HepG2 (cell line): ENCODE measurements at regions not wholly inside any gene's neighbourhood (a gene's known extent, or its start where the extent isn't known, plus 50 kb on each side); places are given as distances from the start of the nearest gene placed in this dataset.

Experiments used
- ATAC-seq: fragments of 200-7000 bp; cut with Tn5 transposase; 3 replicates; pipeline ENCODE4 v1.9.1; 2020; ENCODE audit warnings: mild to moderate bottlenecking, moderate library complexity
- BruUV-seq: library from RNA; stranded (reverse); fragments of 400-500 nt; replicated peaks from 2 replicates; lab custom pipeline; 2021; lab: Mats Ljungman, UMichigan
- CTCF ChIA-PET: fragments of 300-600 bp; formaldehyde crosslinking; extraction: SDS; loops from one replicate; lab custom pipeline; 2021; ENCODE audit warnings: low total read pairs, inconsistent platforms, low intra/inter-chr PET ratio; lab: Yijun Ruan, JAX
- POLR2A ChIA-PET: fragments of 350-600 bp; sonication (Branson Sonifier 250); formaldehyde crosslinking; loops from one replicate; lab custom pipeline; 2020; ENCODE audit warnings: antibody characterized with exemption, inconsistent platforms; lab: Yijun Ruan, JAX
- DNase-seq: peaks from one replicate; pipeline ENCODE4 v3.0.0-alpha.2; 2015; ENCODE audit warnings: low spot score
- FAIRE-seq: peaks from 3 replicates; lab custom pipeline; 2011; peaks lifted over from hg19 to GRCh38; lab: Jason Lieb, UNC
- H2AFZ ChIP-seq: one replicate; pipeline ENCODE4 v1.6.1; 2011; ENCODE audit warnings: low read length, inconsistent platforms
- H3K27ac ChIP-seq: fragments of 300-600 bp; 3 replicates; pipeline ENCODE4 v1.8.0; 2011; ENCODE audit warnings: mixed run types, mild to moderate bottlenecking, mixed read lengths, low read length, inconsistent platforms; ENCODE audit not compliant: insufficient read depth; ENCODE audit errors: extremely low read length
- H3K27me3 ChIP-seq, 2 experiments: fragments of 200-600 bp in 1 of 2; 2 replicates in 1 of 2; 3 replicates in 1 of 2; pipeline versions ENCODE4 v1.6.0 to v1.8.0; 2011; ENCODE audit warnings: low read length in 2 of 2, mild to moderate bottlenecking in 2 of 2, moderate library complexity in 2 of 2, inconsistent platforms in 1 of 2; ENCODE audit not compliant: insufficient read depth in 2 of 2, control insufficient read depth in 1 of 2
- H3K36me3 ChIP-seq, 2 experiments: fragments of 200-600 bp in 1 of 2; replicated peaks in 1 of 2; 2 replicates in 1 of 2; 3 replicates in 1 of 2; pipeline versions ENCODE4 v1.5.1 to v1.8.0; 2011; ENCODE audit warnings: low read length in 2 of 2, inconsistent platforms in 1 of 2; ENCODE audit not compliant: insufficient read depth in 2 of 2, control insufficient read depth in 1 of 2
- H3K4me1 ChIP-seq: 2 replicates; pipeline ENCODE4 v1.5.1; 2012; ENCODE audit warnings: low read length, inconsistent platforms; ENCODE audit not compliant: insufficient read depth
- H3K4me2 ChIP-seq: 2 replicates; pipeline ENCODE4 v1.6.0; 2011; ENCODE audit warnings: low read depth, low read length, inconsistent platforms
- H3K4me3 ChIP-seq, 3 experiments: fragments of 200-600 bp in 1 of 3; sonication (generic), shearing (Covaris generic) in 1 of 3; replicated peaks in 1 of 3; 2 replicates each; pipeline ENCODE4 v1.5.1; 2011 to 2016; ENCODE audit warnings: low read length in 3 of 3, inconsistent platforms in 2 of 3, low read depth in 2 of 3, mild to moderate bottlenecking in 2 of 3, control low read depth in 1 of 3, mixed read lengths in 1 of 3; ENCODE audit not compliant: insufficient read depth in 1 of 3
- H3K79me2 ChIP-seq: one replicate; pipeline ENCODE4 v1.6.1; 2011; ENCODE audit warnings: low read length, inconsistent platforms; ENCODE audit not compliant: insufficient read depth
- H3K9ac ChIP-seq: 2 replicates; pipeline ENCODE4 v1.6.0; 2011; ENCODE audit warnings: mild to moderate bottlenecking, low read depth, low read length, inconsistent platforms; ENCODE audit not compliant: insufficient read depth
- H3K9me3 ChIP-seq: 2 replicates; pipeline ENCODE4 v1.5.1; 2012; ENCODE audit warnings: mild to moderate bottlenecking, low read length
- H4K20me1 ChIP-seq: 2 replicates; pipeline ENCODE4 v1.6.0; 2011; ENCODE audit warnings: inconsistent platforms, mild to moderate bottlenecking, low read length, moderate library complexity; ENCODE audit not compliant: insufficient read depth
- CEBPG ChIP-seq: IDR thresholded peaks from 2 replicates; pipeline ENCODE4 v1.6.1; 2016
- CREB1 ChIP-seq, 2 experiments: fragments of 450-650 bp in 1 of 2; IDR thresholded peaks; 2 replicates each; pipeline ENCODE4 v1.6.1; 2016 to 2017; ENCODE audit warnings: control low read depth in 1 of 2, mild to moderate bottlenecking in 1 of 2, missing compliant biosample characterization in 1 of 2, missing genetic modification characterization in 1 of 2
- PCBP2 ChIP-seq: fragments of 200-400 bp; formaldehyde crosslinking; optimal IDR thresholded peaks from 2 replicates; pipeline ENCODE3; 2018; ENCODE audit warnings: low read length, low read depth; ENCODE audit not compliant: poor library complexity, severe bottlenecking
- RORA ChIP-seq: sonication (generic); formaldehyde crosslinking; IDR thresholded peaks from 2 replicates; pipeline ENCODE4 v1.5.0; 2020; ENCODE audit warnings: mild to moderate bottlenecking, missing genetic modification reagents, moderate library complexity
- ZNF644 ChIP-seq: IDR thresholded peaks from 2 replicates; pipeline ENCODE4 v1.6.1; 2016; ENCODE audit warnings: low read depth
- WGBS: methylation state at CpG from one replicate; pipeline ENCODE4 v1.1.6; 2017; ENCODE audit warnings: low lambda C conversion rate; 5-methylcytosine and 5-hydroxymethylcytosine counted together
- in situ Hi-C: cut with HindIII; loops from 2 replicates; pipeline ENCODE4 v1.10.0; 2017; ENCODE audit warnings: low pct_unique_long_range_greater_than_20kb; ENCODE audit not compliant: extremely low pct_ligation_motif_present
- intact Hi-C: fragments of 100-400 bp; cut with micrococcal nuclease; formaldehyde crosslinking; loops from one replicate; pipeline ENCODE4 v1.10.0; 2022; ENCODE audit not compliant: unreplicated experiment
- TF ChIP-seq, protein P1 (sequence below): IDR thresholded peaks from 2 replicates; pipeline ENCODE4 v1.6.1; 2018; ENCODE audit warnings: missing genetic modification reagents, mild to moderate bottlenecking, missing compliant biosample characterization
- TF ChIP-seq, protein P2 (sequence below): IDR thresholded peaks from 2 replicates; pipeline ENCODE4 v1.6.1; 2016; ENCODE audit warnings: missing compliant biosample characterization, missing genetic modification reagents, borderline replicate concordance

DNA sequence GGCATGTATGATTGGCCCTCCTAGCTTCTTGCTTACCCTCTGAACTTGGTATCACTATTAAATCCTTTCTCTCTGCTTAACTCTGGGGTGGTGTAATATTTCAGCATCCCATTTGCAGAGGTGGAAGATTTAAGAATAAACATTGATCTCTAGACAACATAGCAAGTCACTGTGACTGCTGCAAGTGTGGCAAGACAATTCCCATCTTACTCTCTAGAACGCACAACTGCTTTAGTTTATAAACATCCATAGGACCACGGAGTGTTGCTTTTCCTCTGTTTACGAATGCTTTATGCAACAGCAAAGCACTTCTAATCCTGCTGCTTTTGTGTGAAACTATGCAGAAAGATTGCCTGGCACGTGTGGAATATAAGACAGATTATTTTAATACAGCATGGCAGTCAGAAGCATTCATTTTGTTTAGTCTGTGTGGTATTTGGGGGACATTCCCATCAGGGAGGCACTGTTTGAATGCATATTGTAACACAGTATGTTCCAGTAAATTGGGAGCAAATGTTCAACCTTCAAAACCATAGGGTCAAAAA is 338.9 kb upstream of the TMCO5A start:
- TF ChIP-seq RORA (CRISPR knock-in tag): no peak
- TF ChIP-seq PCBP2: no peak
- TF ChIP-seq, protein P1, sequence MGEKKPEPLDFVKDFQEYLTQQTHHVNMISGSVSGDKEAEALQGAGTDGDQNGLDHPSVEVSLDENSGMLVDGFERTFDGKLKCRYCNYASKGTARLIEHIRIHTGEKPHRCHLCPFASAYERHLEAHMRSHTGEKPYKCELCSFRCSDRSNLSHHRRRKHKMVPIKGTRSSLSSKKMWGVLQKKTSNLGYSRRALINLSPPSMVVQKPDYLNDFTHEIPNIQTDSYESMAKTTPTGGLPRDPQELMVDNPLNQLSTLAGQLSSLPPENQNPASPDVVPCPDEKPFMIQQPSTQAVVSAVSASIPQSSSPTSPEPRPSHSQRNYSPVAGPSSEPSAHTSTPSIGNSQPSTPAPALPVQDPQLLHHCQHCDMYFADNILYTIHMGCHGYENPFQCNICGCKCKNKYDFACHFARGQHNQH (CRISPR knock-in tag): no peak
- no peak for TF ChIP-seq CEBPG (CRISPR knock-in tag)
- no peak for TF ChIP-seq ZNF644 (CRISPR knock-in tag)
- no peak for TF ChIP-seq CREB1 (IDR thresholded peaks at IDR 0.05)
- no peak for TF ChIP-seq CREB1 (CRISPR knock-in tag; IDR thresholded peaks at IDR 0.05)
- TF ChIP-seq, protein P2, sequence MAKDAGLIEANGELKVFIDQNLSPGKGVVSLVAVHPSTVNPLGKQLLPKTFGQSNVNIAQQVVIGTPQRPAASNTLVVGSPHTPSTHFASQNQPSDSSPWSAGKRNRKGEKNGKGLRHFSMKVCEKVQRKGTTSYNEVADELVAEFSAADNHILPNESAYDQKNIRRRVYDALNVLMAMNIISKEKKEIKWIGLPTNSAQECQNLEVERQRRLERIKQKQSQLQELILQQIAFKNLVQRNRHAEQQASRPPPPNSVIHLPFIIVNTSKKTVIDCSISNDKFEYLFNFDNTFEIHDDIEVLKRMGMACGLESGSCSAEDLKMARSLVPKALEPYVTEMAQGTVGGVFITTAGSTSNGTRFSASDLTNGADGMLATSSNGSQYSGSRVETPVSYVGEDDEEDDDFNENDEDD (CRISPR knock-in tag): no peak
- Histone ChIP-seq H3K36me3 (no peaks in the 10 kb centered on the region), H3K4me2 (no peak overlapping the region), H3K27me3 (no peaks in the 10 kb centered on the region; a peak in 1 of 5 replicates), H3K9ac (no peak overlapping the region), H3K9me3 (no peaks in the 10 kb centered on the region), H3K27ac (no peak overlapping the region), H4K20me1 (no peaks in the 10 kb centered on the region), H3K79me2 (no peaks in the 10 kb centered on the region), H3K4me3 (no peak overlapping the region), H3K4me1 (no peaks in the 10 kb centered on the region), H2AFZ (no peak overlapping the region)
- ATAC-seq (no peak), FAIRE-seq (no peak), DNase-seq (no peak)
- intact Hi-C loops (no loop called here), in situ Hi-C loops (no loop called here)
- POLR2A ChIA-PET: no interaction called here
- BruUV-seq: no TSS peak
- CTCF ChIA-PET: no interaction called here
- 13% methylated on average over 4 of the region's 4 CpGs for WGBS
